Memory B cell (primary cell): ENCODE measurements at regions not wholly inside any gene's neighbourhood (a gene's known extent, or its start where the extent isn't known, plus 50 kb on each side); places are given as distances from the start of the nearest gene placed in this dataset.

Experiments used
- ATAC-seq: fragments of 150-1000 bp; cut with Tn5 transposase; 2 replicates; pipeline ENCODE4 v1.10.0; 2021; ENCODE audit warnings: low read depth, mild to moderate bottlenecking, moderate library complexity
- DNase-seq, 2 donors: peaks; one replicate each; pipeline ENCODE4 v3.0.0; 2022; ENCODE audit warnings: low spot score in 2 of 2
- H3K27ac Mint-ChIP-seq: one replicate; pipeline ENCODE4 v1.8.0; 2022; ENCODE audit warnings: mild to moderate bottlenecking, moderate library complexity, mixed read lengths
- H3K27me3 Mint-ChIP-seq: one replicate; pipeline ENCODE4 v1.8.0; 2022; ENCODE audit warnings: mixed read lengths
- H3K36me3 Mint-ChIP-seq: one replicate; pipeline ENCODE4 v1.8.0; 2022; ENCODE audit warnings: mild to moderate bottlenecking, mixed read lengths
- H3K4me1 Mint-ChIP-seq: one replicate; pipeline ENCODE4 v1.8.0; 2022; ENCODE audit warnings: mixed read lengths
- H3K4me3 Mint-ChIP-seq: one replicate; pipeline ENCODE4 v1.8.0; 2022; ENCODE audit warnings: mild to moderate bottlenecking, moderate library complexity, mixed read lengths
- H3K9me3 Mint-ChIP-seq: one replicate; pipeline ENCODE4 v1.8.0; 2022; ENCODE audit warnings: mixed read lengths

DNA sequence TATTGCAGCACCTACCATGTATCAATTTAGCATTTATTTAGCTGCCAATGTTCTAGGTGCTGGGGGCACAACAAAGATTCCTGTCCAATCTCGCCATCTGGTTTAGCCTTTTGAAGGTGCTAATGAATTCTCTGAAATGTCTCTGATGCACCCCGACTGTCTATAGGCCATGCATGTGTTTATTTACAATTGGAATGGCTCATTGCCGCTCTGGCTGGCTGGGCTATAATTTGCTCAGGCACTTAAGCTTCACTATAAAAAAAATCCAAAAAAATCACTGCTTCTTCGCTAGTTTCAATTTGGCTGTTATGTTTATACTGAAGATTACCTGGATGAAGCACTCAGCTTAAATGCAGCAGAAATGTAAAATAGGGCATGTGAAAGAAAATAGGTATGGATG, 115.0 kb upstream of the PAX6 start:
- ATAC-seq = no peak
- H3K36me3 Mint-ChIP-seq = no peaks in the 10 kb centered on the region
- H3K27me3 Mint-ChIP-seq = peaks cover 2% of the 10 kb centered on the region
- no peak overlapping the region for H3K4me3 Mint-ChIP-seq
- no peak overlapping the region for H3K27ac Mint-ChIP-seq
- DNase-seq = no peak
- H3K9me3 Mint-ChIP-seq = no peaks in the 10 kb centered on the region
- no peaks in the 10 kb centered on the region for H3K4me1 Mint-ChIP-seq

DNA sequence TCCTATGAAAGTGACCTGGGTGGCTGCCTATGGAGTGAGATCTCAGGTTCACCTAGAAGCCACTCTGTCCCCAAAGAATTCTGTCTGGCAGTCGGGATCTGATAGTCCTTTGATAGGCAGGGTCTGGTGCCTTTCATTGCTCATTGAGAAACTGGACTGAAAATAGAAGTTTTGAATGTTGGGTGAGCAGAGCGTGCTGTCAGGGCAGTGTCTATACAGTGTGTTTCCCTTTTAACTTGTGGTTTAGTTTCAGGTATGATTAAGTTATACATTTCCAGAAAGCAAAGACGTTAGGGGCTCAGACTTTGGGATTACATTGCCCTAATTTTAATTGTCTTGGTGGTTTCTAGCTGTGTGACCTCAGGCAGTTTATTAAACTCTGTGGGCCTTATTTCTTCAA, 111.3 kb upstream of the PAX6 start:
- no peak for DNase-seq
- Mint-ChIP-seq H3K4me1 (no peaks in the 10 kb centered on the region), H3K9me3 (no peaks in the 10 kb centered on the region), H3K36me3 (no peaks in the 10 kb centered on the region), H3K4me3 (no peak overlapping the region), H3K27me3 (no peaks in the 10 kb centered on the region), H3K27ac (no peak overlapping the region)
- ATAC-seq = no peak

DNA sequence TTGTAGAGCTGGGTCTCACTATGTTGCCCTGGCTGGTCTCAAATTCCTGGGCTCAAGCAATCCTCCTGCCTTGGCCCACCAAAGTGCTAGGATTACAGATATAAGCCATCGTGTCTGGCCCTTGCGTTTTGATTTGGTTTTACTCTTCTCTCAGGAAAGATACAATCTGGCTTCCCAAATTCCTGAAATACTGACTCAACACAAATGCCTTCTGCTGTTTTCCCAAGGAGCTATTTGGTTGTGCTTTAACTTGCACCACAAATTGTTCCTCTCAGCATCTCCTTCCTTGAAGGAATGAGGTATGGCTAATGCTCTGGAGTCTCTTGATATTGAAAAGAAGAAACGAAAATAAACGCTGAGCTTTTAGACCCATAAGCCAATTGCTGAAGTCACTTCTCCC, 110.0 kb upstream of the PAX6 start:
- Mint-ChIP-seq H3K36me3 (no peaks in the 10 kb centered on the region), H3K4me3 (no peak overlapping the region), H3K4me1 (no peaks in the 10 kb centered on the region), H3K9me3 (no peaks in the 10 kb centered on the region), H3K27ac (no peak overlapping the region), H3K27me3 (no peaks in the 10 kb centered on the region)
- no peak for DNase-seq
- ATAC-seq = no peak

DNA sequence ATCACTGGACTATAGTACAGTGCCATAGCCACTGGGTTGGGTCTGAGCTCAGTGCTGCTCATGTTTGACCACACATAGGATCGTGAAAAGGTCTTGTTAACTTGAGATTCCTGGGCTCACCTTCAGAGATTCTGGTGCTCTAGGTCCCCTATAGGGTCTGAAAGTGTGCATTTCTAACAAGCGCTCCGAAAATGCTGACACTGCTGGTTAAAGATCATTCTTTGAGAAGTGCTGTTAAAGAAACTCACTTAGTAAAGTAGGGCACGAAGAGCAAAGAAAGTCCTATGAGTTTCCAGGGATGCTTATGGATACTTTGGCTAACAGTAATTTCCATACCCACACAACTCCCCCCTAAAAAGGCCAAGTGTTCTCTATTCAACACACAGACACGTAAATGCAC, 108.1 kb upstream of the PAX6 start:
- no peaks in the 10 kb centered on the region for H3K36me3 Mint-ChIP-seq
- no peaks in the 10 kb centered on the region for H3K4me1 Mint-ChIP-seq
- no peaks in the 10 kb centered on the region for H3K9me3 Mint-ChIP-seq
- ATAC-seq = no peak
- H3K27me3 Mint-ChIP-seq = no peaks in the 10 kb centered on the region
- DNase-seq = no peak
- no peak overlapping the region for H3K27ac Mint-ChIP-seq
- no peak overlapping the region for H3K4me3 Mint-ChIP-seq

DNA sequence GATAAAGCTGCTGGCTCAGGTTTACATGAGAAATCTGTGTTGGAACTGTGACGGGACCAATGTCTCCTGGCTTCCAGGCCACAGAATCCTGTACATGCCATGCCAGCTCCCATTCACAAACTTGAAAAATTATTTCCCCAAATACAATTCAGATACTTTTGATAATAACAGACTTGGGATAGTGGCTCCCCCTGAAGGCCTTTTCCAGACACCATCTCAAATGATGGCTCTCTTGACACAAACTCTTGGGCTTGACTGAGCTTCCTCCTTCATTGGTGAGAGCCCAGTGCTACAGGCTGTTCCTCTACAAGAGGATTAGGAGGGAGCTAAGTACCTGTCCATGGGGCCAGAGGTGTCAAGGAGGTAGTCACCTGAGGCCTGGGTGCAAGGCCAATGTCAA, 104.7 kb upstream of the PAX6 start:
- Mint-ChIP-seq H3K4me1 (peaks cover 6% of the 10 kb centered on the region), H3K27ac (no peak overlapping the region), H3K9me3 (peaks cover 2% of the 10 kb centered on the region), H3K27me3 (peaks cover 4% of the 10 kb centered on the region), H3K4me3 (no peak overlapping the region), H3K36me3 (no peaks in the 10 kb centered on the region)
- DNase-seq (no peak), ATAC-seq (no peak)

DNA sequence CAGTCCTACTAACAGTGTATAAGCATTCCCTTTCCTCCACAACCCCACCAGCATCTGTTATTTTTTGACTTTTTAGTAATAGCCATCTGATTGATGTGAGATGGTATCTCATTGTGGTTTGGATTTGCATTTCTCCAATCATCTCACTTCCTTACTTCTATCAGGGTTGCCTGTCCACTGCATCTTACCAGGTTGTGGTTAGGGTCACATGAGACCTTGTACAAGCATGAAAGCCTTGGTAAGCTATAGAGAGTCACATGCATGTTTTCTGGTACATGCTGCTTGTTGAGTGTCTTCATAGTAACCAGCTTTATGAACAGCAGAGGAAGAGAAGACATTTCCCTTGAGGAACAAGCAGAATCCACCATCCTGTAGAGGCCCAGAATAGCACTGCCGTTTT, 102.9 kb upstream of the PAX6 start:
- no peak overlapping the region for H3K27ac Mint-ChIP-seq
- peaks cover 4% of the 10 kb centered on the region for H3K27me3 Mint-ChIP-seq
- ATAC-seq (no peak), DNase-seq (no peak)
- H3K9me3 Mint-ChIP-seq = peaks cover 2% of the 10 kb centered on the region
- peaks cover 6% of the 10 kb centered on the region for H3K4me1 Mint-ChIP-seq
- no peaks in the 10 kb centered on the region for H3K36me3 Mint-ChIP-seq
- no peak overlapping the region for H3K4me3 Mint-ChIP-seq

DNA sequence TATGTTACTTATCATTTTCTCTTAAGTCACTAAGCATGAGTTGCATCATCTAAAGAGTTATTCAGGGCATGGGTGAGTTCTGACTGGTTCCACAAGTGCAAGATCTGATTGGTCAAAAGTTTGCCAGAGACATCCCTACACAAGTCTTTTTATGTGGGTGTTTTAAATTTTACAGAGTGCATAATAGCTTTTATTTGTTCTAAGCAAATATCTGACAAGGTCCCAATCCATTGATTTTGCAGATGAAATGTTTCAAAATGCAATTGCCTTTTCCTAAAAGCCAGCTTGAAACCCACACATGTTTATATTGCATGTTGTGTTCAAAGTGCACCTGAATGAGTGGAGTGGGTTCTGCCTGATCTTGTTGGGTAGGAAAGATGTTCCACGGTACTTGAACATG, 101.7 kb upstream of the PAX6 start:
- Mint-ChIP-seq H3K36me3 (no peaks in the 10 kb centered on the region), H3K4me1 (peaks cover 6% of the 10 kb centered on the region), H3K27me3 (peaks cover 4% of the 10 kb centered on the region), H3K27ac (no peak overlapping the region), H3K4me3 (no peak overlapping the region), H3K9me3 (peaks cover 2% of the 10 kb centered on the region)
- ATAC-seq (no peak), DNase-seq (no peak)

DNA sequence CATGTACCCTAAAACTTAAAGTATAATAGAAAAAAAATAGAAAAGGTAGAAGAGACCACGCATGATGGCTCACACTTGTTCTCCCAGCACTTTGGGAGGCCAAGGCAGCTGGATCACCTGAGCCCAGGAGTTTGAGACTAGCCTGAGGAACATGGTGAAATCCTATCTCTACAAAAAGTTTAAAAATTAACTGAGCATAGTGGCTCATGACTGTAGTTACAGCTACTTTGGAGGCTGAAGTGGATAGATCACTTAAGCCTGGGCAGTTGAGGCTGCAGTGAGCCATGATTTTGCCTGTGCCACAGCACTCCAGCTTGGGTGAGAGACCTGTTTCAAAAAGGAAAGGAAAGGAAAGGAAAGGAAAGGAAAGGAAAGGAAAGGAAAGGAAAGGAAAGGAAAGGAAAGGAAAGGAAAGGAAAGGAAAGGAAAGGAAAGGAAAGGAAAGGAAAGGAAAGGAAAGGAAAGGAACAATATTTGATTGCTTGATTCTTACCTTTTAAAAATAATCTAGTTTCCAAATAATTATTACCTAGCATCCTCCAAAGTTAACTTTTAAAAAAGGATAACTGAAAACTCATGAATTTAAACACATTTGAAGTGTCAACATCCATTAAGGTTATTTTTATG, 99.9 kb upstream of the PAX6 start:
- DNase-seq = no peak
- ATAC-seq = no peak
- Mint-ChIP-seq H3K27me3 (peaks cover 9% of the 10 kb centered on the region), H3K27ac (no peak overlapping the region), H3K36me3 (no peaks in the 10 kb centered on the region), H3K9me3 (peaks cover 5% of the 10 kb centered on the region), H3K4me3 (no peak overlapping the region), H3K4me1 (peaks cover 6% of the 10 kb centered on the region)

DNA sequence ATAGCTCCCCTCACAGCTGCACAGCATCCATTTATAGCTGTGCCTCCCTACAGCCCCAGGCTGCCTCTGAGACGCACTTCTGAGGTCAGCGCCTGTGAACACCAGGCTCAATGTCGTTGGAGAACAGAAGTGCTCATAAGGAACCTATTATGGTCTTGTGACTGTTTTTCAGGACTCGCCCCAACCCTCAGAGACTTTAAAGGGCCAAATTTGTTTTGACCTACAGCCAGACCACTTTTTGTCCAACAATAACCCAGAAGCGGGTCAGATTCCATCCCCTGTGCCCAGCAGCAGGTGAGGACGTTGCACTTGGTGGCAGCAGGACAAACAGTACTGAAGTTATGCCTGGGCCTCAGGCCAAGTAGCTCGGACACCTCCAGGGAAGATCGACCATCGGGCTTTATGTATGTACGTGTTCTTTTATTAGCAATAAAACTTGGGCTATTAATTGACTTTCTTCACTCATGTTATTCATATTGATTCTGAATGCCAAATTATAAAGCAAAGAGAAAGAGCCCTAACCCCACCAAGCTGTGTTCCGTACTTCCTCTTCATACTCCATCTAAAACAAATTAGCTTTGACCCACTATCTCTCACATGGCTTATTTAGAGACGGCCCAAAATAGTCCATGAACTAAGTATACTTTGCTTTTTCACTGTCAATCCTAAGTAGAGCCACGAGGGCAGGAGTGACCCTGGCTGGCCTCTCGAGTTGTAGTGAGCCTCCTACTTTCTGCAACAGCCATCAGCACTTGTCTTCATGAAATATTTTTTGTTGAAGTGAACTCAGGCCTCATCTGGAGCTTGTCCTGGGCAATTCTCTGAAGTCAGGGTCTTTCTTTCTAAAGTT, 92.3 kb upstream of the PAX6 start:
- Mint-ChIP-seq H3K4me1 (no peaks in the 10 kb centered on the region), H3K4me3 (no peak overlapping the region), H3K36me3 (no peaks in the 10 kb centered on the region), H3K27me3 (peaks cover 11% of the 10 kb centered on the region), H3K9me3 (peaks cover 8% of the 10 kb centered on the region), H3K27ac (no peak overlapping the region)
- no peak for ATAC-seq
- no peak for DNase-seq

DNA sequence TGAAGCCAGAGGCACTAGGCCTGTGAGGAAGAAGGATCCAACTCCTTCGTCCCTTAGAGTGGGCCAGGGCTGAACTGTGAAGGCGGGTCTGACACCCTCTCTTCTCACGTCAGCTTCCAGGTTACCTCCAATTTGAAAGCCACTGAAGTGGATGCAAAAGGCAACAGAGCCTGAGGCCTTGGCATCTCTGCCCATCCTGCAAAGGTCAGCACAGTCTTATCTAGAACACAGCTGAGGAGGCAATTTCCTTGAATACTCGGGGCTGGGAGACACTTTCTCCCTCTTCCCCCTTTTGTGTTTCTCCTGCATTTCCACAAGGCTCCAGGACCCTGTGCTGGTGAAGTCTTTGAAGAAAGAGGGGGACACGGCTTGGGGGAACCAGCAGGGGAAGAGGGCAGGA, 91.6 kb upstream of the PAX6 start:
- Mint-ChIP-seq H3K4me3 (no peak overlapping the region), H3K4me1 (no peaks in the 10 kb centered on the region), H3K27ac (no peak overlapping the region), H3K36me3 (no peaks in the 10 kb centered on the region), H3K9me3 (peaks cover 8% of the 10 kb centered on the region), H3K27me3 (peaks cover 11% of the 10 kb centered on the region)
- no peak for DNase-seq
- ATAC-seq = no peak

DNA sequence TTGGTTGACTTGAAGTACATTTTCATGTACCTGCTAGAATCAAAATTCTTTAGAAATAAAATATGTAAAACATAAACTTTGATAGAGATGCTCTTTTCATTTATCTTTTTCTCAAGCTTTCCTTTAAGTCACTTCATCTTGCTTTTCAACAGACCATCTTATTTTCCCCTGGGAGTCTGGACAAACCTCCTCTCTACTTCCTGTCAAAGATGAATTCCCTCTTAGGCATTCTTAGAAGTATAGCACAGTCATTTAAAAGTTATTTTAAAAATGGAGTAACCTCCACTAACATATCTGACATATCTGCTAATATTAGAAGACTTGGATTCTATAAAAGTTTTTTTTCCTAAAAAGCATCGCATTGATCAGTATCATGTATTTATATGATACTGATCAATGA, 84.8 kb upstream of the PAX6 start:
- no peak overlapping the region for H3K27ac Mint-ChIP-seq
- H3K27me3 Mint-ChIP-seq = peaks cover 3% of the 10 kb centered on the region
- H3K9me3 Mint-ChIP-seq = peaks cover 5% of the 10 kb centered on the region
- H3K36me3 Mint-ChIP-seq = no peaks in the 10 kb centered on the region
- no peak overlapping the region for H3K4me3 Mint-ChIP-seq
- DNase-seq (no peak), ATAC-seq (no peak)
- H3K4me1 Mint-ChIP-seq = no peaks in the 10 kb centered on the region

DNA sequence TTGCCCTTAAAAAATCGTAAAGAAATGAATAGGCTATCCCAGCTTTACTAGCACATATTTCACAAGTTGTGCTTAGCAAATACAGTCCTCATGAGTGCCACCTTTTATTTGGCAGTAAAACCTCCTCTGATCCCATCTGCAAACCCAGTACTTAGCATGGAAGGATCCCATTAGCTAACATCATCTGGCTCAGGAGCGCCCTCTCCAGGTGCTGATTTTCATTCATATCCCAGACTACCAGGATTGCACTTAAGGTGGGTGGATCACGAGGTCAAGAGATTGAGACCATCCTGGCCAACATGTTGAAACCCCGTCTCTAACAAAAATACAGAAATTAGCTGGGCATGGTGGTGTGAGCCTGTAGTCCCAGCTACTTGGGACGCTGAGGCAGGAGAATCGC, 76.1 kb upstream of the PAX6 start:
- Mint-ChIP-seq H3K36me3 (no peaks in the 10 kb centered on the region), H3K4me1 (no peaks in the 10 kb centered on the region), H3K9me3 (peaks cover 1% of the 10 kb centered on the region), H3K4me3 (no peak overlapping the region), H3K27ac (no peak overlapping the region), H3K27me3 (peaks cover 3% of the 10 kb centered on the region)
- ATAC-seq (no peak), DNase-seq (no peak)

DNA sequence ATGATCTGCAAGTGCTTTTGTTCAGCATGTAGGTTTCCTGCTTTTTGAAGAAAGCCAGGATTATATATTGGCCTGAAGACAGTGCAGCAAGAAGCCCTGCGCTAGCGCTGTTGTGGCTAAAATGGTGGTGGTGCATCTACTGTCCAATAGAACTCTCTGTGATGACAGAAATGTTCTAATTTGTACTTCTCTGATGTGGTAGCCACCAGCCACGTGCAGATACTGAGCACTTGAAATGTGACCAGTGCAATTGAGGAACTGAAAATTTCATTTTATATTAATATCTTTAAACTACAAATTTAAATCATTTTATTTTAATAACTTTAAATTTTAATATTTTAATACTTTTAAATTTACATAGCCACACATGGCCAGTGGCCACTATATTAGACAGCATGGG, 73.0 kb upstream of the PAX6 start:
- DNase-seq (no peak), ATAC-seq (no peak)
- H3K4me3 Mint-ChIP-seq = no peak overlapping the region
- peaks cover 1% of the 10 kb centered on the region for H3K9me3 Mint-ChIP-seq
- H3K27ac Mint-ChIP-seq = no peak overlapping the region
- H3K27me3 Mint-ChIP-seq = peaks cover 4% of the 10 kb centered on the region
- no peaks in the 10 kb centered on the region for H3K4me1 Mint-ChIP-seq
- H3K36me3 Mint-ChIP-seq = no peaks in the 10 kb centered on the region

DNA sequence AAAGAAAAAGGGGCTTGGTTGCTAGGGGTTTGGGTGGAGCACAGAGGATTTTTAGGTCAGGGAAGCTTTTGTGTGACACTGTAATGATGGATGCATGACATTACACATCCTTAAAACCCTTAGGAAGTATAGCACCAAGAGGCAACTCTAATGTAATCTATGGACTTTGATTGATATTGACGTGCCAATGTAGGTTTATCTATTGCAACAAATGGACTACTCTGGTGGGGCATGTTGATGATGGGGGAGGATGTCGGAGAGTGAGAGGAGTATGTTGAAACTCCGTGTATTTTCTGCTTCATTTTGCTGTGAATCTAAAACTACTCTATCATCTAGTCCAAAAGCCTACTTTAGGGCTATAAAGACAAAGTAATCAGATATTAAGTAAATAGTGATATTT, 72.3 kb upstream of the PAX6 start:
- DNase-seq = no peak
- Mint-ChIP-seq H3K9me3 (peaks cover 1% of the 10 kb centered on the region), H3K4me3 (no peak overlapping the region), H3K36me3 (no peaks in the 10 kb centered on the region), H3K27ac (no peak overlapping the region), H3K27me3 (peaks cover 4% of the 10 kb centered on the region), H3K4me1 (no peaks in the 10 kb centered on the region)
- no peak for ATAC-seq

DNA sequence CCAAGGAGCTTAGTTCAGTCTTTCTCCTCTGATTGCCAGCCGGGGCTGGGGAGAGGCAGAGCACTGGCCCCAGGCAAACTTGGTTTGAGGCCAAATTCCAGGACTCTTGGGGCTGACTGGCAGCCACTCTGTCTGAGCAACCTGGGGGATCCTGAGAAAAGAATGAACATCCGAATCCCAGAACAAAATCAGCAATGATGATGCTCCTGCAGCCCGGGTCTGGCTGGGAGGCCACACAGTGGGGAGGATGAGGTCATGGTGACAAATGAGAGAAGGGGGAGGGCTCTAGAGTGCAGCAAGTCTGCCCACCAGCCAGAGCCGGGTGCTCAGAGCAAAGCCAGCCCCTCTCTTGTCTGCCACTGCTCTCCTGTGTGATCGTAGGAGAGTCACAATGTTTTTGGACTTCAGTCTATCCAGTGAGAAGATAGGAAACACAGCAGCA, 71.8 kb upstream of the PAX6 start:
- no peak for DNase-seq
- Mint-ChIP-seq H3K27me3 (peaks cover 4% of the 10 kb centered on the region), H3K4me3 (no peak overlapping the region), H3K4me1 (no peaks in the 10 kb centered on the region), H3K27ac (no peak overlapping the region), H3K9me3 (peaks cover 1% of the 10 kb centered on the region), H3K36me3 (no peaks in the 10 kb centered on the region)
- ATAC-seq = no peak
